MM.1S (cell line): ENCODE measurements at regions not wholly inside any gene's neighbourhood (a gene's known extent, or its start where the extent isn't known, plus 50 kb on each side); places are given as distances from the start of the nearest gene placed in this dataset.

Experiments used
- DNase-seq: peaks from one replicate; pipeline ENCODE4 v3.0.0-alpha.2; 2015
- H2AFZ ChIP-seq: fragments of 300-600 bp; sonication (generic); 2 replicates; pipeline ENCODE4 v1.6.0; 2016; ENCODE audit warnings: antibody characterized with exemption, low read length
- H3F3A ChIP-seq: fragments of 300-600 bp; sonication (generic); 2 replicates; pipeline ENCODE4 v1.6.1; 2016; ENCODE audit warnings: mild to moderate bottlenecking, antibody characterized with exemption, low read length, moderate library complexity, mixed read lengths; ENCODE audit not compliant: insufficient read depth
- H3K27ac ChIP-seq: fragments of 300-600 bp; sonication (generic); 2 replicates; pipeline ENCODE4 v1.5.1; 2016; ENCODE audit warnings: mild to moderate bottlenecking, low read length
- H3K27me3 ChIP-seq: fragments of 300-600 bp; sonication (generic); replicated peaks from 2 replicates; pipeline ENCODE4 v1.6.0; 2016; ENCODE audit warnings: low read length; ENCODE audit not compliant: insufficient read depth
- H3K36me3 ChIP-seq: fragments of 300-600 bp; sonication (generic); replicated peaks from 2 replicates; pipeline ENCODE4 v1.6.1; 2016; ENCODE audit warnings: mild to moderate bottlenecking, low read length, mixed read lengths; ENCODE audit not compliant: insufficient read depth
- H3K4me1 ChIP-seq: fragments of 300-600 bp; sonication (generic); 2 replicates; pipeline ENCODE4 v1.6.1; 2016; ENCODE audit warnings: low read length, mixed read lengths
- H3K4me2 ChIP-seq: fragments of 300-600 bp; sonication (generic); 2 replicates; pipeline ENCODE4 v1.6.0; 2016; ENCODE audit warnings: low read depth, low read length
- H3K4me3 ChIP-seq: fragments of 300-600 bp; sonication (generic); 2 replicates; pipeline ENCODE4 v1.5.1; 2016; ENCODE audit warnings: low read length, mixed read lengths
- H3K79me2 ChIP-seq: fragments of 300-600 bp; sonication (generic); 2 replicates; pipeline ENCODE4 v1.6.1; 2016; ENCODE audit warnings: mixed run types, low read length, mixed read lengths
- H3K9ac ChIP-seq: fragments of 300-600 bp; sonication (generic); 2 replicates; pipeline ENCODE4 v1.6.1; 2016; ENCODE audit warnings: low read length, mixed read lengths
- H3K9me2 ChIP-seq: fragments of 300-600 bp; sonication (generic); replicated peaks from 2 replicates; pipeline ENCODE4 v1.6.1; 2016; ENCODE audit warnings: mild to moderate bottlenecking, low read length, mixed read lengths; ENCODE audit not compliant: insufficient read depth
- H3K9me3 ChIP-seq: fragments of 300-600 bp; sonication (generic); replicated peaks from 2 replicates; pipeline ENCODE4 v1.6.1; 2016; ENCODE audit warnings: mild to moderate bottlenecking, low read length, mixed read lengths; ENCODE audit not compliant: insufficient read depth
- H4K20me1 ChIP-seq: fragments of 300-600 bp; sonication (generic); 2 replicates; pipeline ENCODE4 v1.6.1; 2016; ENCODE audit warnings: mild to moderate bottlenecking, low read length, moderate library complexity, mixed read lengths; ENCODE audit not compliant: insufficient read depth
- EZH2 ChIP-seq: fragments of 300-600 bp; sonication (generic); optimal IDR thresholded peaks from 2 replicates; pipeline ENCODE3; 2017; ENCODE audit warnings: low read depth, mild to moderate bottlenecking, antibody characterized with exemption, low read length, mixed read lengths
- EZH2phosphoT487 ChIP-seq: fragments of 300-600 bp; sonication (generic); IDR thresholded peaks from 2 replicates; pipeline ENCODE4 v1.6.1; 2018; ENCODE audit warnings: antibody characterized with exemption, low read length
- TF ChIP-seq, protein P1 (sequence below): fragments of 300-600 bp; sonication (generic); IDR thresholded peaks from 2 replicates; pipeline ENCODE4 v1.5.1; 2016; ENCODE audit warnings: antibody characterized with exemption, low read length, mixed read lengths

DNA sequence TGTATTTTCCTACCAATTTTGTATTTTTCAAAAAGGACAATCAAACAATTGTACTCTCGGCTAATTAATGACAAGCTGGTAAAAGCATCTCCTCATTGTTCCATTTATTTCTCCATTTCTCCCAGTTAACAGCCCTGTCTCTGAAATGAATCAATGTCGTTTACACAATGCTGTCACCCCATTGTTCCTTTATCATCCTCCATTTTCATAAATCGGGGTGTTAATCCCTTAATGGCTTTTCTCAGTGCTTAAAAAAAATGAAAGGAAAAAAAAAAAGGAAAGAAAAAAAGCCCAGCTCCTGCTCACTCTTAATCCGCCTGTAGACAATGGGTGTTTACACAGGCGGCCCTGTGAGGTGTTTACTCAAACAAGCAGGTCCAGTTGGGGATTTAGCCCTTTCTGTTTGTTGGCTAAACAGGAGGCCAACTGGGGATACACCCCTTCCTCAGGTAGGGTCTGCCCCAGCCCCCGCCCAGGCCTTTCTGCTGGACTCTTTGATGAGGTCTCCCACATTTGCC is 86.8 kb upstream of the SALL1 start:
- Histone ChIP-seq H3K9me2 (no peaks in the 10 kb centered on the region), H4K20me1 (no peaks in the 10 kb centered on the region), H3K27me3 (no peaks in the 10 kb centered on the region), H3K9ac (no peak overlapping the region), H3K4me2 (no peak overlapping the region), H3K9me3 (no peaks in the 10 kb centered on the region), H3K27ac (no peak overlapping the region), H3K4me1 (no peaks in the 10 kb centered on the region), H3K36me3 (no peaks in the 10 kb centered on the region), H3F3A (no peaks in the 10 kb centered on the region), H3K79me2 (no peaks in the 10 kb centered on the region), H3K4me3 (no peak overlapping the region), H2AFZ (no peak overlapping the region)
- no peak for DNase-seq
- no peak for TF ChIP-seq EZH2
- TF ChIP-seq, protein P1, sequence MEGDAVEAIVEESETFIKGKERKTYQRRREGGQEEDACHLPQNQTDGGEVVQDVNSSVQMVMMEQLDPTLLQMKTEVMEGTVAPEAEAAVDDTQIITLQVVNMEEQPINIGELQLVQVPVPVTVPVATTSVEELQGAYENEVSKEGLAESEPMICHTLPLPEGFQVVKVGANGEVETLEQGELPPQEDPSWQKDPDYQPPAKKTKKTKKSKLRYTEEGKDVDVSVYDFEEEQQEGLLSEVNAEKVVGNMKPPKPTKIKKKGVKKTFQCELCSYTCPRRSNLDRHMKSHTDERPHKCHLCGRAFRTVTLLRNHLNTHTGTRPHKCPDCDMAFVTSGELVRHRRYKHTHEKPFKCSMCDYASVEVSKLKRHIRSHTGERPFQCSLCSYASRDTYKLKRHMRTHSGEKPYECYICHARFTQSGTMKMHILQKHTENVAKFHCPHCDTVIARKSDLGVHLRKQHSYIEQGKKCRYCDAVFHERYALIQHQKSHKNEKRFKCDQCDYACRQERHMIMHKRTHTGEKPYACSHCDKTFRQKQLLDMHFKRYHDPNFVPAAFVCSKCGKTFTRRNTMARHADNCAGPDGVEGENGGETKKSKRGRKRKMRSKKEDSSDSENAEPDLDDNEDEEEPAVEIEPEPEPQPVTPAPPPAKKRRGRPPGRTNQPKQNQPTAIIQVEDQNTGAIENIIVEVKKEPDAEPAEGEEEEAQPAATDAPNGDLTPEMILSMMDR: no peak
- TF ChIP-seq EZH2phosphoT487: no peak

DNA sequence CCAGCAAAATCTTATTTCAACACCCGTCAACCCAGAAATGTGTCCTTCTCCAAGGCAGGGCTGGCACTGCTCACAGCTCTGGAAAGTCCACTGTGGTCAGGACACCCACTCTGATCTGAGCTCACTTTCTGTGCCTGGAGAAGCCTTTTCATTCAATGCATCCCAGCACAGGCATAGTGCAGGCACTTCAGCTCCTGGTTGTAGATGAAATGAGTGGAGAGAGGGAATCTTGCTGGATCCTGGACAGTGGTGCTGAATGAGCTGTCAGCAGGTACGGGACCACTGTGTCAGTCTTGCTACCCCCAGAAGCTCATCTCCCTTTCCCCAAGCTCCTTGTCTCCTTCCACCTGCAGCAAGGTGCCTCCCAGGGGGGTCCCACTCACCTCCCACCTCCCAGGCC is 86.1 kb upstream of the SALL1 start:
- H3K4me1 ChIP-seq: no peaks in the 10 kb centered on the region
- H3K4me3 ChIP-seq: no peak overlapping the region
- DNase-seq: no peak
- no peaks in the 10 kb centered on the region for H3K9me2 ChIP-seq
- TF ChIP-seq, protein P1: no peak
- no peak for TF ChIP-seq EZH2phosphoT487
- no peak for TF ChIP-seq EZH2
- H4K20me1 ChIP-seq: no peaks in the 10 kb centered on the region
- H3K9me3 ChIP-seq: no peaks in the 10 kb centered on the region
- no peak overlapping the region for H3K4me2 ChIP-seq
- H3F3A ChIP-seq: no peaks in the 10 kb centered on the region
- no peak overlapping the region for H3K9ac ChIP-seq
- no peak overlapping the region for H3K27ac ChIP-seq
- H3K27me3 ChIP-seq: no peaks in the 10 kb centered on the region
- H3K79me2 ChIP-seq: no peaks in the 10 kb centered on the region
- H2AFZ ChIP-seq: no peak overlapping the region
- no peaks in the 10 kb centered on the region for H3K36me3 ChIP-seq

DNA sequence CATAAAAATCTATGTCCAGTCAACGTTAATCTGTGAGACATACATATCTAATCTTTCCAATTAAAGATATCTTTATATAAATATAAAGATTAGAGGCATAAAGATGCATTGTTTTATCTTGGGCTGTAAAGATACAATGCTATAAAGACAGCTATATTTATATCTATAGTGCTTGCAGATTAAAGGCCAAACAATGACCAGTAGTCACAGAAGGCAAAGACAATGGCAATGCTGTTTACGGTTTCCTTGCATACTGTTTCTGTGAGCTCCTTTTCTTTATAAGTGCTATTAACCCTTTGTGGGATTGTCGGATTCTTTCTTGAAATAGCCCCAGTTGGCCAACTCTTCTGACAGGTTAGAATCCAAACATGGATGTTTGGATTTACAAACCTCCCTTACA is 85.5 kb upstream of the SALL1 start:
- Histone ChIP-seq H3K27me3 (no peaks in the 10 kb centered on the region), H3K9me2 (no peaks in the 10 kb centered on the region), H3K79me2 (no peaks in the 10 kb centered on the region), H3F3A (no peaks in the 10 kb centered on the region), H3K4me3 (no peak overlapping the region), H4K20me1 (no peaks in the 10 kb centered on the region), H2AFZ (no peak overlapping the region), H3K9ac (no peak overlapping the region), H3K36me3 (no peaks in the 10 kb centered on the region), H3K27ac (no peak overlapping the region), H3K9me3 (no peaks in the 10 kb centered on the region), H3K4me1 (no peaks in the 10 kb centered on the region), H3K4me2 (no peak overlapping the region)
- no peak for DNase-seq
- TF ChIP-seq EZH2: no peak
- TF ChIP-seq, protein P1: no peak
- no peak for TF ChIP-seq EZH2phosphoT487
